ENCODE measurements at regions not wholly inside any gene's neighbourhood (a gene's known extent, or its start where the extent isn't known, plus 50 kb on each side); places are given as distances from the start of the nearest gene placed in this dataset.

DNA sequence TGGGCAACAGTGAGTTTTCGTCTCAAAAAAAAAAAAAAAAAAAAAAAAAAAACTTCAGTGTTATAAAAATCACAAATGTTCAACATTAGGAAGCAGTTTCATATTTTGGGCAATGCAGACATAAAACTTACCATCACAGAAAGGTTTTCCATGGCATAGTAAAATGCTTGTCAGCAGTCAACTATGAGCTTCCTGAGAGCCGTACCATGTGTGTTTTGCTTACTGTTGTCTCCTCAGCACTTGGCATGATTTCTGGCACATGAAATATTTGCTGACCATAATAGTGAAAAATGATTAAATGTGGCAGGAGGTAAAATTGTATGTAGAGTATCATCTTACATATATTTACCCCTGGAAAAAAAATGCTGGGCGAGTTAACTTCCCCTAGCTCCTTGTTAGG is 237.5 kb upstream of the SLC35B3 start:
- Histone ChIP-seq H3K9me3 (ENCODE audit: control insufficient read depth in 1 of 2, insufficient read depth in 1 of 2, low read depth in 1 of 2, low read length in 2 of 2) (no peaks in the 10 kb centered on the region), H3K9me2 (ENCODE audit: insufficient read depth) (no peaks in the 10 kb centered on the region), H3K4me1 (ENCODE audit: control insufficient read depth in 1 of 2, insufficient read depth in 2 of 2, low read length in 2 of 2) (no peaks in the 10 kb centered on the region), H4K20me1 (ENCODE audit: insufficient read depth) (no peaks in the 10 kb centered on the region), H3K4me3 (replicated peaks in 1 of 2; ENCODE audit: low read depth in 1 of 2, low read length in 2 of 2) (no peak overlapping the region), H3K4me2 (ENCODE audit: low read length) (no peak overlapping the region), H3K27me3 (ENCODE audit: insufficient read depth, low read length) (no peaks in the 10 kb centered on the region), H3K79me2 (ENCODE audit: insufficient read depth, low read length) (no peaks in the 10 kb centered on the region), H3K27ac (ENCODE audit: low read depth, low read length) (no peak overlapping the region), H2AFZ (ENCODE audit: low read depth, low read length, poor library complexity, severe bottlenecking) (no peak overlapping the region), H3K9ac (ENCODE audit: low read length) (no peak overlapping the region), H3K36me3 (ENCODE audit: control insufficient read depth in 1 of 2, insufficient read depth in 2 of 2, low read length in 2 of 2) (no peaks in the 10 kb centered on the region)
- no TSS peak for BruUV-seq (replicated peaks)
- ATAC-seq: no peak
- TF ChIP-seq ZNF274 (IDR thresholded peaks at IDR 0.05; ENCODE audit: low read depth, low read length) (no peak), TCF7L2 (IDR thresholded peaks at IDR 0.05; ENCODE audit: borderline replicate concordance, extremely low read depth, insufficient read depth, insufficient read length) (no peak), ZBTB33 (IDR thresholded peaks at IDR 0.05; ENCODE audit: extremely low read depth, insufficient replicate concordance, low read length) (no peak), YY1 (IDR thresholded peaks at IDR 0.05; ENCODE audit: extremely low read depth, insufficient replicate concordance, low read depth, low read length) (no peak), EZH2phosphoT487 (IDR thresholded peaks at IDR 0.05; ENCODE audit: borderline replicate concordance) (no peak), EZH2 (IDR thresholded peaks at IDR 0.05) (no peak), ATF3 (IDR thresholded peaks at IDR 0.05) (no peak), EGR1 (IDR thresholded peaks at IDR 0.05; ENCODE audit: low read depth) (no peak), SIN3A (IDR thresholded peaks at IDR 0.05; ENCODE audit: low read depth) (no peak), MAX (IDR thresholded peaks at IDR 0.05) (no peak), ZFX (IDR thresholded peaks at IDR 0.05) (no peak), CEBPB (IDR thresholded peaks at IDR 0.05; ENCODE audit: low read depth) (no peak), ELF1 (IDR thresholded peaks at IDR 0.05; ENCODE audit: borderline replicate concordance, low read depth) (no peak), FOSL1 (IDR thresholded peaks at IDR 0.05; ENCODE audit: low read depth) (no peak), SP1 (IDR thresholded peaks at IDR 0.05; ENCODE audit: low read depth) (no peak)
- TF ChIP-seq, protein P1, sequence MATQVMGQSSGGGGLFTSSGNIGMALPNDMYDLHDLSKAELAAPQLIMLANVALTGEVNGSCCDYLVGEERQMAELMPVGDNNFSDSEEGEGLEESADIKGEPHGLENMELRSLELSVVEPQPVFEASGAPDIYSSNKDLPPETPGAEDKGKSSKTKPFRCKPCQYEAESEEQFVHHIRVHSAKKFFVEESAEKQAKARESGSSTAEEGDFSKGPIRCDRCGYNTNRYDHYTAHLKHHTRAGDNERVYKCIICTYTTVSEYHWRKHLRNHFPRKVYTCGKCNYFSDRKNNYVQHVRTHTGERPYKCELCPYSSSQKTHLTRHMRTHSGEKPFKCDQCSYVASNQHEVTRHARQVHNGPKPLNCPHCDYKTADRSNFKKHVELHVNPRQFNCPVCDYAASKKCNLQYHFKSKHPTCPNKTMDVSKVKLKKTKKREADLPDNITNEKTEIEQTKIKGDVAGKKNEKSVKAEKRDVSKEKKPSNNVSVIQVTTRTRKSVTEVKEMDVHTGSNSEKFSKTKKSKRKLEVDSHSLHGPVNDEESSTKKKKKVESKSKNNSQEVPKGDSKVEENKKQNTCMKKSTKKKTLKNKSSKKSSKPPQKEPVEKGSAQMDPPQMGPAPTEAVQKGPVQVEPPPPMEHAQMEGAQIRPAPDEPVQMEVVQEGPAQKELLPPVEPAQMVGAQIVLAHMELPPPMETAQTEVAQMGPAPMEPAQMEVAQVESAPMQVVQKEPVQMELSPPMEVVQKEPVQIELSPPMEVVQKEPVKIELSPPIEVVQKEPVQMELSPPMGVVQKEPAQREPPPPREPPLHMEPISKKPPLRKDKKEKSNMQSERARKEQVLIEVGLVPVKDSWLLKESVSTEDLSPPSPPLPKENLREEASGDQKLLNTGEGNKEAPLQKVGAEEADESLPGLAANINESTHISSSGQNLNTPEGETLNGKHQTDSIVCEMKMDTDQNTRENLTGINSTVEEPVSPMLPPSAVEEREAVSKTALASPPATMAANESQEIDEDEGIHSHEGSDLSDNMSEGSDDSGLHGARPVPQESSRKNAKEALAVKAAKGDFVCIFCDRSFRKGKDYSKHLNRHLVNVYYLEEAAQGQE (IDR thresholded peaks at IDR 0.05; ENCODE audit: low read depth): no peak
- TF ChIP-seq, protein P2, sequence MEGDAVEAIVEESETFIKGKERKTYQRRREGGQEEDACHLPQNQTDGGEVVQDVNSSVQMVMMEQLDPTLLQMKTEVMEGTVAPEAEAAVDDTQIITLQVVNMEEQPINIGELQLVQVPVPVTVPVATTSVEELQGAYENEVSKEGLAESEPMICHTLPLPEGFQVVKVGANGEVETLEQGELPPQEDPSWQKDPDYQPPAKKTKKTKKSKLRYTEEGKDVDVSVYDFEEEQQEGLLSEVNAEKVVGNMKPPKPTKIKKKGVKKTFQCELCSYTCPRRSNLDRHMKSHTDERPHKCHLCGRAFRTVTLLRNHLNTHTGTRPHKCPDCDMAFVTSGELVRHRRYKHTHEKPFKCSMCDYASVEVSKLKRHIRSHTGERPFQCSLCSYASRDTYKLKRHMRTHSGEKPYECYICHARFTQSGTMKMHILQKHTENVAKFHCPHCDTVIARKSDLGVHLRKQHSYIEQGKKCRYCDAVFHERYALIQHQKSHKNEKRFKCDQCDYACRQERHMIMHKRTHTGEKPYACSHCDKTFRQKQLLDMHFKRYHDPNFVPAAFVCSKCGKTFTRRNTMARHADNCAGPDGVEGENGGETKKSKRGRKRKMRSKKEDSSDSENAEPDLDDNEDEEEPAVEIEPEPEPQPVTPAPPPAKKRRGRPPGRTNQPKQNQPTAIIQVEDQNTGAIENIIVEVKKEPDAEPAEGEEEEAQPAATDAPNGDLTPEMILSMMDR (IDR thresholded peaks at IDR 0.05 in 2 of 3, conservative IDR thresholded peaks at IDR 0.05 in 1 of 3; ENCODE audit: borderline replicate concordance in 1 of 3, insufficient read depth in 1 of 3, low read depth in 2 of 3, low read length in 2 of 3): no peak
- no peak for DNase-seq (ENCODE audit: low read depth, low spot score)
- intact Hi-C loops (cut with micrococcal nuclease): no loop called here
- ChIA-PET POLR2A (interaction anchor here (0.7 kb wide), 1 partner anchor 102 kb away, joined by 5 read pairs; no protein-coding TSS in a partner anchor), CTCF (no interaction called here), RAD21 (ENCODE audit: low non-redundant PET in 1 of 2, low total read pairs in 2 of 2, uncharacterized antibody in 2 of 2, unreplicated experiment in 2 of 2) (no interaction called here)
